ENCODE measurements at regions not wholly inside any gene's neighbourhood (a gene's known extent, or its start where the extent isn't known, plus 50 kb on each side); places are given as distances from the start of the nearest gene placed in this dataset.

DNA sequence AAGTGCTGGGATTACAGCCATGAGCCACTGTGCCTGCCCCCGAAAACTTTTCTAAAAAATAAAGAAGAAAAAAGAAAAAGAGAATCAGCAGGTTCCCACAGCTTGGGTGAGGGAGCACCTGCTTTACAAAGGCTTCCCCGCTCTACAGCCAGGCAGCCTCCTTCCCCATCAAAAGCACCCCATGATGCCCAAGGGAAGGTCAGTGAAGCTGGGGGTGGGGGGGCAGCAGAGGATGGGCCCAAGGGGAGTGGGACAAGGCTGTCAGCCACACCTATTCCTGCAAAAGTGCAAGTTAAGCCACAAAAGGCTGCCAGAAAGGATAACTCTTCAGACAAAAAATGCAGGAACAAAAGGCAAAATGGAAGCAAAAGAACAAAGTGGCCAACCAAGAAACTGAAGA is 72.5 kb downstream of the FAM50B start:
- TF ChIP-seq POLR2A (IDR thresholded peaks at IDR 0.05), result no peak
- TF ChIP-seq, protein P1, sequence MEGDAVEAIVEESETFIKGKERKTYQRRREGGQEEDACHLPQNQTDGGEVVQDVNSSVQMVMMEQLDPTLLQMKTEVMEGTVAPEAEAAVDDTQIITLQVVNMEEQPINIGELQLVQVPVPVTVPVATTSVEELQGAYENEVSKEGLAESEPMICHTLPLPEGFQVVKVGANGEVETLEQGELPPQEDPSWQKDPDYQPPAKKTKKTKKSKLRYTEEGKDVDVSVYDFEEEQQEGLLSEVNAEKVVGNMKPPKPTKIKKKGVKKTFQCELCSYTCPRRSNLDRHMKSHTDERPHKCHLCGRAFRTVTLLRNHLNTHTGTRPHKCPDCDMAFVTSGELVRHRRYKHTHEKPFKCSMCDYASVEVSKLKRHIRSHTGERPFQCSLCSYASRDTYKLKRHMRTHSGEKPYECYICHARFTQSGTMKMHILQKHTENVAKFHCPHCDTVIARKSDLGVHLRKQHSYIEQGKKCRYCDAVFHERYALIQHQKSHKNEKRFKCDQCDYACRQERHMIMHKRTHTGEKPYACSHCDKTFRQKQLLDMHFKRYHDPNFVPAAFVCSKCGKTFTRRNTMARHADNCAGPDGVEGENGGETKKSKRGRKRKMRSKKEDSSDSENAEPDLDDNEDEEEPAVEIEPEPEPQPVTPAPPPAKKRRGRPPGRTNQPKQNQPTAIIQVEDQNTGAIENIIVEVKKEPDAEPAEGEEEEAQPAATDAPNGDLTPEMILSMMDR (IDR thresholded peaks at IDR 0.05), result no peak
